HEK293T (cell line): ENCODE measurements at regions not wholly inside any gene's neighbourhood (a gene's known extent, or its start where the extent isn't known, plus 50 kb on each side); places are given as distances from the start of the nearest gene placed in this dataset.

ENCODE experiments used
- CTCF ChIA-PET: fragments of 350-600 bp; formaldehyde crosslinking; extraction: SDS; loops from one replicate; lab custom pipeline; 2021; ENCODE audit warnings: antibody characterized with exemption, inconsistent platforms; lab: Yijun Ruan, JAX
- POLR2A ChIA-PET: fragments of 350-600 bp; formaldehyde crosslinking; extraction: SDS; loops from one replicate; lab custom pipeline; 2020; ENCODE audit warnings: antibody characterized with exemption, inconsistent platforms; lab: Yijun Ruan, JAX
- DNase-seq: peaks from one replicate; pipeline ENCODE4 v3.0.0; 2012; ENCODE audit warnings: mixed read lengths; ENCODE audit errors: extremely low spot score
- ARNT ChIP-seq: fragments of 450-650 bp; IDR thresholded peaks from 2 replicates; pipeline ENCODE4 v1.6.1; 2017; ENCODE audit warnings: mild to moderate bottlenecking
- BHLHE40 ChIP-seq: fragments of 450-650 bp; IDR thresholded peaks from 2 replicates; pipeline ENCODE4 v1.6.1; 2016; ENCODE audit warnings: mild to moderate bottlenecking, moderate library complexity, borderline replicate concordance
- CTBP1 ChIP-seq: fragments of 450-650 bp; IDR thresholded peaks from 2 replicates; pipeline ENCODE4 v1.6.1; 2016; ENCODE audit warnings: borderline replicate concordance
- ELF4 ChIP-seq: fragments of 450-650 bp; IDR thresholded peaks from 2 replicates; pipeline ENCODE4 v1.6.1; 2017; ENCODE audit warnings: antibody characterized with exemption
- FOXA1 ChIP-seq: fragments of 450-650 bp; IDR thresholded peaks from 2 replicates; pipeline ENCODE4 v1.6.1; 2016; ENCODE audit warnings: mild to moderate bottlenecking
- FOXK2 ChIP-seq: fragments of 450-650 bp; IDR thresholded peaks from 2 replicates; pipeline ENCODE4 v1.6.1; 2016; ENCODE audit warnings: mild to moderate bottlenecking
- FOXM1 ChIP-seq: fragments of 450-650 bp; IDR thresholded peaks from 2 replicates; pipeline ENCODE4 v1.6.1; 2017; ENCODE audit warnings: mild to moderate bottlenecking, borderline replicate concordance
- HDGF ChIP-seq: fragments of 450-650 bp; IDR thresholded peaks from 2 replicates; pipeline ENCODE4 v1.6.1; 2017; ENCODE audit warnings: antibody characterized with exemption, borderline replicate concordance
- L3MBTL2 ChIP-seq: fragments of 450-650 bp; conservative IDR thresholded peaks from 2 replicates; pipeline ENCODE4 v1.6.1; 2016; ENCODE audit warnings: mild to moderate bottlenecking
- LEF1 ChIP-seq: fragments of 450-650 bp; IDR thresholded peaks from 2 replicates; pipeline ENCODE4 v1.6.1; 2017; ENCODE audit warnings: mild to moderate bottlenecking, borderline replicate concordance
- NFRKB ChIP-seq: fragments of 450-650 bp; IDR thresholded peaks from 2 replicates; pipeline ENCODE4 v1.6.1; 2016; ENCODE audit warnings: mild to moderate bottlenecking, moderate library complexity
- SP1 ChIP-seq: fragments of 450-650 bp; IDR thresholded peaks from 2 replicates; pipeline ENCODE4 v1.6.1; 2017
- SUZ12 ChIP-seq: fragments of 450-650 bp; IDR thresholded peaks from 2 replicates; pipeline ENCODE4 v1.6.1; 2016; ENCODE audit warnings: mild to moderate bottlenecking
- TARDBP ChIP-seq: fragments of 450-650 bp; IDR thresholded peaks from 2 replicates; pipeline ENCODE4 v1.6.1; 2016
- ZNF384 ChIP-seq: fragments of 450-650 bp; IDR thresholded peaks from 2 replicates; pipeline ENCODE4 v1.6.1; 2016
- TF ChIP-seq, protein P1 (sequence below): fragments of 450-650 bp; IDR thresholded peaks from 2 replicates; pipeline ENCODE4 v1.6.1; 2016

- CTCF ChIA-PET: no interaction called here
- POLR2A ChIA-PET: no interaction called here
- no peak for TF ChIP-seq LEF1
- no peak for TF ChIP-seq ARNT
- TF ChIP-seq SUZ12: no peak
- no peak for TF ChIP-seq L3MBTL2
- TF ChIP-seq ZNF384: no peak
- TF ChIP-seq FOXA1: no peak
- no peak for TF ChIP-seq SP1
- TF ChIP-seq, protein P1, sequence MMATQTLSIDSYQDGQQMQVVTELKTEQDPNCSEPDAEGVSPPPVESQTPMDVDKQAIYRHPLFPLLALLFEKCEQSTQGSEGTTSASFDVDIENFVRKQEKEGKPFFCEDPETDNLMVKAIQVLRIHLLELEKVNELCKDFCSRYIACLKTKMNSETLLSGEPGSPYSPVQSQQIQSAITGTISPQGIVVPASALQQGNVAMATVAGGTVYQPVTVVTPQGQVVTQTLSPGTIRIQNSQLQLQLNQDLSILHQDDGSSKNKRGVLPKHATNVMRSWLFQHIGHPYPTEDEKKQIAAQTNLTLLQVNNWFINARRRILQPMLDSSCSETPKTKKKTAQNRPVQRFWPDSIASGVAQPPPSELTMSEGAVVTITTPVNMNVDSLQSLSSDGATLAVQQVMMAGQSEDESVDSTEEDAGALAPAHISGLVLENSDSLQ: no peak
- no peak for TF ChIP-seq TARDBP
- TF ChIP-seq FOXK2: no peak
- TF ChIP-seq NFRKB: no peak
- DNase-seq: no peak
These were observed 200.9 kb downstream of the MAD2L1 start for GRCh38 chr4:119865789-119866188.

DNA sequence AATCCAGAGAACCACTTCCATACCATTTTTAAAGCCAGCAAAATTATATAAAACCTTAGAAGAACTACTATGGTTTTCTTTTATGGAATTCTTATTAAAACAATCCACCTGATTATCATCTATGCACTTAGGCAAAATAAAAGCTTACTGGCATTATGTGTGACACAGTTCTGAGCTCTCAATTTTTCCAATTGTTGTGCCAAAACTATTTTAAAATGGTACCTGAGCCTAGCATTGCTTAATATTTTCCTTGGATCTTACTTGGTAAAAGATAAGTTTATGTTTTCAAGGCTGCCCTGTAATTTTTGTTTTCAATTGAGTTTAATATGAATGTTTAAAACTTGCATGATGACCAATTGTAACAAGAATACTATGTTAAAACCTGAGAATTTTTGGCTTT, 201.3 kb downstream of the MAD2L1 start:
- no peak for TF ChIP-seq HDGF
- CTCF ChIA-PET: no interaction called here
- DNase-seq: no peak
- POLR2A ChIA-PET: no interaction called here

- CTCF ChIA-PET: no interaction called here
- POLR2A ChIA-PET: no interaction called here
These were observed 204.9 kb downstream of the MAD2L1 start for GRCh38 chr4:119861731-119862130.

GRCh38 chr4:119858176-119858575, 208.5 kb downstream of the MAD2L1 start:
- TF ChIP-seq LEF1: no peak
- no peak for TF ChIP-seq HDGF
- no peak for TF ChIP-seq FOXM1
- TF ChIP-seq SP1: no peak
- TF ChIP-seq SUZ12: no peak
- TF ChIP-seq ZNF384: no peak
- TF ChIP-seq BHLHE40: no peak
- no peak for TF ChIP-seq TARDBP
- no peak for TF ChIP-seq L3MBTL2
- TF ChIP-seq CTBP1: no peak
- TF ChIP-seq ELF4: no peak
- TF ChIP-seq FOXA1: no peak
- TF ChIP-seq, protein P1: no peak
- TF ChIP-seq NFRKB: no peak
- no peak for TF ChIP-seq FOXK2
- no peak for TF ChIP-seq ARNT
- DNase-seq: no peak
- ChIA-PET CTCF (no interaction called here), POLR2A (no interaction called here)

More at GRCh38 chr4:119861731-119862130, 204.9 kb downstream of the MAD2L1 start:
- no peak for DNase-seq
- TF ChIP-seq FOXK2: no peak
- TF ChIP-seq FOXA1: no peak
- TF ChIP-seq TARDBP: no peak
- TF ChIP-seq ZNF384: no peak
- no peak for TF ChIP-seq NFRKB
- no peak for TF ChIP-seq L3MBTL2
- no peak for TF ChIP-seq LEF1
- TF ChIP-seq ELF4: no peak
- TF ChIP-seq, protein P1: no peak
- TF ChIP-seq SP1: no peak
- TF ChIP-seq BHLHE40: no peak
- TF ChIP-seq CTBP1: no peak
- no peak for TF ChIP-seq HDGF
- TF ChIP-seq ARNT: no peak

GRCh38 chr4:119854364-119854763, 212.3 kb downstream of the MAD2L1 start:
- no peak for DNase-seq
- CTCF ChIA-PET: no interaction called here
- TF ChIP-seq L3MBTL2: no peak
- TF ChIP-seq FOXM1: no peak
- TF ChIP-seq, protein P1: no peak
- no peak for TF ChIP-seq ZNF384
- no peak for TF ChIP-seq ELF4
- TF ChIP-seq HDGF: no peak
- no peak for TF ChIP-seq NFRKB
- no peak for TF ChIP-seq TARDBP
- TF ChIP-seq SUZ12: no peak
- no peak for TF ChIP-seq FOXK2
- POLR2A ChIA-PET: no interaction called here

DNA sequence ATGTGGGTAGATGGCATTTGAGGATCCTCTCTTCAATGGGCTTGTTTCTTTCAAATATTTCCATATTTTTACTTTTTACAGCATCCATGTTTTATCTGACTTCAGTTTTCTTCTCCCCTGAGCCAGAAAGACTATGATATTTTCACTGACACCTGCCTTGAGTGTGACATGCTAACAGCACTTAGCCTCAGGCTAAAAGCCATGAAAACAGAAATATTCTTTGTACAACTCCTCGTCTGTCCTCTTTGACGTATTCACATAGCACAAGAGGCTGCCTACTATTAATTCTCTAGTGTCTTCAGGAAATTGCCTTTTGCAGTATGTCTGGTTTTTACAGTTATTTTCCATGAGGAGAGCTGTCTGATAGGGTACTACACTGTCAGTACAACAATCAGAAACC, 215.0 kb downstream of the MAD2L1 start:
- ChIA-PET CTCF (no interaction called here), POLR2A (no interaction called here)
- no peak for TF ChIP-seq ARNT
- no peak for TF ChIP-seq SUZ12
- TF ChIP-seq, protein P1: no peak
- no peak for TF ChIP-seq CTBP1
- TF ChIP-seq ELF4: no peak
- TF ChIP-seq LEF1: no peak
- TF ChIP-seq TARDBP: no peak
- no peak for TF ChIP-seq FOXM1
- no peak for TF ChIP-seq FOXA1
- DNase-seq: no peak
